Kidney (tissue), 13 donors: ENCODE measurements at regions not wholly inside any gene's neighbourhood (a gene's known extent, or its start where the extent isn't known, plus 50 kb on each side); places are given as distances from the start of the nearest gene placed in this dataset.

Experiments used
- DNase-seq, 5 donors: peaks; one replicate each; pipeline ENCODE4 v3.0.0-alpha.2; 2013 to 2020
- FAIRE-seq: peaks from 2 replicates; lab custom pipeline; 2012; peaks lifted over from hg19 to GRCh38; lab: Jason Lieb, UNC
- H3K27ac ChIP-seq, 2 donors: one replicate each; pipeline ENCODE4 v1.7.0; 2013; ENCODE audit warnings: low read depth in 2 of 2, low read length in 2 of 2, inconsistent platforms in 1 of 2
- H3K27me3 ChIP-seq: one replicate; pipeline ENCODE4 v1.7.1; 2013; ENCODE audit warnings: low read length, inconsistent platforms; ENCODE audit not compliant: control insufficient read depth, insufficient read depth
- H3K36me3 ChIP-seq, 3 donors: one replicate each; pipeline versions ENCODE4 v1.7.0 to v1.7.1; 2013; ENCODE audit warnings: low read length in 3 of 3, control low read depth in 1 of 3, inconsistent platforms in 1 of 3; ENCODE audit not compliant: insufficient read depth in 3 of 3, control insufficient read depth in 2 of 3
- H3K4me1 ChIP-seq, 3 donors: one replicate each; pipeline versions ENCODE4 v1.7.0 to v1.7.1; 2013; ENCODE audit warnings: low read length in 3 of 3, inconsistent platforms in 1 of 3, low read depth in 1 of 3; ENCODE audit not compliant: control insufficient read depth in 2 of 3, insufficient read depth in 2 of 3
- H3K4me3 ChIP-seq, 3 donors: one replicate each; pipeline versions ENCODE4 v1.7.0 to v1.8.1; 2013; ENCODE audit warnings: low read length in 3 of 3, control low read depth in 1 of 3, inconsistent platforms in 1 of 3
- H3K9ac ChIP-seq, 3 donors: one replicate each; pipeline versions ENCODE4 v1.7.0 to v1.7.1; 2013; ENCODE audit warnings: low read length in 3 of 3, control low read depth in 1 of 3, inconsistent platforms in 1 of 3
- H3K9me3 ChIP-seq, 3 donors: one replicate each; pipeline versions ENCODE4 v1.7.0 to v1.7.1; 2013; ENCODE audit warnings: low read length in 3 of 3, control low read depth in 1 of 3, inconsistent platforms in 1 of 3; ENCODE audit not compliant: control insufficient read depth in 2 of 3, insufficient read depth in 1 of 3
- CTCF ChIP-seq: IDR thresholded peaks from 3 replicates; pipeline ENCODE4 v1.5.1; 2012; ENCODE audit warnings: mild to moderate bottlenecking, moderate library complexity, borderline replicate concordance; ENCODE audit not compliant: insufficient read depth; ENCODE audit errors: extremely low read depth
- intact Hi-C: fragments of 100-400 bp; cut with DNase I; formaldehyde crosslinking; loops from one replicate; pipeline ENCODE4 v1.11.1; 2022
- donor health status: control.
- donor health status: control.
- donor health status: control.
- donor health status: control.
- donor health status: control.
- donor health status: DM: yes; HTN: yes; CAD: no.
- donor health status: Normal renal cell carcinoma (clear cell type).

- Histone ChIP-seq H3K27ac (no peak overlapping the region), H3K36me3 (no peaks in the 10 kb centered on the region), H3K9me3 (no peaks in the 10 kb centered on the region), H3K27me3 (no peaks in the 10 kb centered on the region), H3K9ac (no peak overlapping the region), H3K4me3 (no peak overlapping the region), H3K4me1 (no peaks in the 10 kb centered on the region)
- no peak for TF ChIP-seq CTCF
- intact Hi-C loops = no loop called here
- DNase-seq = no peak
- no peak for FAIRE-seq
These were observed 268.4 kb downstream of the HINT1 start for GRCh38 chr5:130896636-130897035.

DNA sequence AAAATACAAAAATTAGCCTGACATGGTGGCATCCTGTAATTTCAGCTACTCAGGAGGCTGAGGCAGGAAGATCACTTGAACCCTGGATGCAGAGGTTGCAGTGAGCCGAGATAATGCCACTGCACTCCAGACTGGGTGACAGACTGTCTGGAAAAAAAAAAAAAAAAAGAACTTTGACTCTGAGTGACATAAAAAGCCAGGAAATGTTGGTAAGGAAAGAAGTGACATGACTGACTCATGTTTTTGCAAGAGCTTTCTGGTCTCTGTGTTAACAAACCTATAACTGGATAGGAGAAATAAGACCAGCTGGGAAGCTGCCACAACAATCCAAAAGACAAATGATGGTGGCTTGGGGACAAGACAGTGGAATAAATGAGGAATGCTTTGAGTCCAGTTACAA is 272.1 kb downstream of the HINT1 start:
- Histone ChIP-seq H3K9me3 (no peaks in the 10 kb centered on the region), H3K4me1 (no peaks in the 10 kb centered on the region), H3K36me3 (no peaks in the 10 kb centered on the region), H3K9ac (no peak overlapping the region), H3K27ac (no peak overlapping the region), H3K27me3 (no peaks in the 10 kb centered on the region), H3K4me3 (no peak overlapping the region)
- FAIRE-seq = no peak
- DNase-seq = no peak
- intact Hi-C loops = no loop called here
- TF ChIP-seq CTCF = no peak

DNA sequence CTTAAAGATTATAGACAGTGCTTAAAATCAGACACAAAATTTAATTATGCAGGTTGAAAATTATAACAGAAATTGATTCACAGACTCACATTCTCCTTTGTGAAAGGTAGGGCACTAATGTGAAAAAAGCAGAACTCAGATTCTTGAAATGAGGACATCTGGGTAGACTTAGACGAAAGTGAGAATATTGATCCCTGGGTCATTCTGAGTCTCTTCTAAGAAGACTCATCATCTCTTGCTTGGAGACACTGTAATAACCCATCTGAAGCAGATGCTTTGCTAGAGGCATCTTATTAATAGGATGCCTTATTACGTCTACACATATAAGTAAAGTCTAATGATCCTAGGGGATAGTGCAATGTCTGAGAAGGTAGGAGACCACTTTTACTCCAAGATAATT is 274.4 kb downstream of the HINT1 start:
- FAIRE-seq = no peak

More for the DNA sequence above, 274.4 kb downstream of the HINT1 start:
- TF ChIP-seq CTCF = no peak
- intact Hi-C loops = no loop called here
- Histone ChIP-seq H3K4me1 (no peaks in the 10 kb centered on the region), H3K9ac (no peak overlapping the region), H3K27me3 (no peaks in the 10 kb centered on the region), H3K36me3 (no peaks in the 10 kb centered on the region), H3K9me3 (no peaks in the 10 kb centered on the region), H3K4me3 (no peak overlapping the region), H3K27ac (no peak overlapping the region)
- no peak for DNase-seq
